Epidermal melanocyte (primary cell): ENCODE measurements at regions not wholly inside any gene's neighbourhood (a gene's known extent, or its start where the extent isn't known, plus 50 kb on each side); places are given as distances from the start of the nearest gene placed in this dataset.
"Not testable (repeated sequence)": the region's sequence is repeated elsewhere in the genome, so short reads cannot be mapped to it uniquely, and the experiment has no call there.

Experiments
- DNase-seq: peaks from one replicate; pipeline ENCODE4 v3.0.0; 2011; ENCODE audit warnings: low spot score; ENCODE audit not compliant: insufficient read length

DNA sequence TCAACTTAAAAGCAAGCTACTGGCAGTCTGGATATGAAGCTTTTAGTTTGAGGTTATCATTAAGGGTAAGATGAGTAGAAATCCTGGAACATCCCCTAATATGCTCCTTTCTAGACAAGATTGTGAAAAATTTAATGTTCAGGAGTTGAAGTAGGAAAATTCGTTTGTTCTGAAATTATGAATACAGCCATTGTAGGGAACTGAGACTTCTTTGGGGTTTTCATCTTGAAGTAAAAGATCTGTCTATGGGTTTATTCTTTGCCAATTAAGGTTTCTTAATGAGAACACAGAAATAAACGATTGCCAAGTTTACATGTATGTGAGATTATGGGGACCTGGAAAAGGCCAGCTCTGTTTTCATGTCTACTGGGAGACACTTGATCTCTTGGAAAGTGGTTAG is 225.6 kb upstream of the MOCS1 start:
- DNase-seq = no peak

DNA sequence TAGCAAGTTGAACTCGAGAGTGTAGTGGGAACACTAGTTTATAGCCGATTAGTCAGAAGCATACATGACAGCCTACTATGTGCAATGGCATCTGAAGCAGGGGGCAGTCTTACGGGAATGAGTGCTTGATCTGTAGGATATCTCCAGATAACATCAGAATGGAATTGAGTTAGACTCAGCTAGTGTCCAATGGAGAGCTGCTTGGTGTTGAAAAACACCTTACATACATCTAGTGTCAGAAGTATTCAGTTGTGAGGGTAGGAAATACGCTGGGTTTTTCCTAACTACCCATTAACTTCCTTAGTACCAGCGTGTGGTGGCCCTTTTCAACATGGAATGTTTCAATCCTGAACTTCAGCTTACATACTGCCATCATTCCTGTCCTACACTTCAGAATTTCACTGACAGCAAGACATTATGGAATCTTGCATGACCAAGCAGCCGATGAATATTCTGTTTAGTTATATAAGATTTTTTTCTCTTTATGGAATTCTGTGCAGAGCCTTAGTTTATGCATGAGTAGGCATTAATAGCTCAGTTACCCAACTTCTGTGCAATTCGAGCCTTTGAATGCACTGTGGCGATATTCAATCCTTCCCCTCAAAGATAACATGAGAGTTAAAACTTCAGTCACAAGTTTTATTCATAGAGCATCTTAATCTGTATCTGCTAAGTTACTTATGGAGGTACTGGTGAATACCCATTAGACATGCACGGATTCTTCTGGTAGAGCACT is 218.6 kb upstream of the MOCS1 start:
- no peak for DNase-seq

DNA sequence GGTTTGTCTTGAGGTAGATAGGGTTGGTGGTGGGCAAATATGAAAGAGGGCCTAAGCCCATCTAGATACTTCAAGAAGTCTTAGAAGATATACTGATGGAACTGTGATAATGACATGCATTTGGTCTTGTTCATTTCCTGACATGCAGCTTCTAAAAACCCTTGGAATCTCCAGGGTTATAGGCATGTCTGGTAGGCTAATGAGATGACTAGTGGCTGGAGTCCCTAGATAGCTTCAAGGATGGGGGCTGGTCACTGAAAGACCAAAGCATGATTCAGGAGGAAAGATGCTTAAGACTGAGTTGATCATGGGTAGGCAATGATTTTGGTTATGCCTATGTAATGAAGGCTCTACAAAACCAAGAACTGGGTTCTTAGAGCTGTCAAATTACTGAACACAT is 217.9 kb upstream of the MOCS1 start:
- DNase-seq = no peak

DNA sequence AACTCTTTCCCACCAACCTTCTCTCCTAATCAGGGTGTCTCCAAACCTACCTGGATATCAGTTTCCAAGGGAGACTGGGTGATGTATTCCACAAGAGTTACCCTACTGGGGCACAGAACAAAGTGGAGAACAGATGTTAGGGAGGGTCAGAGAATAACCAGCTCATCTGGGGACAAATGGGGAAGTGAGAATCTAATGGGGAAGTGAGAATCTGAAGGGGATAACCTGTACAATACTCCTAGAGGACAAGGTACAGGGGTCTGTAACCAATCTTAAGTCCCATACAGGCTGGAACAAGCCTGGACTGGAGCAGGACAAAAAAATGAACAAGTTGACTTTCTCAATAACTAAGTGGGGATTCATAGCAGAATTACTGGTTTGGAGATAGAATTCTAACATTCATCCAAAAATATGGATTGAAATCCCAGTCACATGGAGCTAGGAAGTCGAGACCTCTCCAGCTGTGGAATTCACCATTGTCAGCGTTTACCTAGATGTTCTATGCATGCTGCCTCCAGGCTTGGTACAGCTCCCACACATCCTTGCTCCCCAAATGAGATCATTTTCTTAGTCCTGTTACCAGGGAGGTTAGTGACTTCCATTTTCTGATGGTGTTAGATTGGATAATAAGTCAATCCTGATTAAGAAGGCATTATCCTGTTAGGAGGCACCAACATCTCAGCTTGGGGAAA is 214.8 kb upstream of the MOCS1 start:
- DNase-seq = no peak

DNA sequence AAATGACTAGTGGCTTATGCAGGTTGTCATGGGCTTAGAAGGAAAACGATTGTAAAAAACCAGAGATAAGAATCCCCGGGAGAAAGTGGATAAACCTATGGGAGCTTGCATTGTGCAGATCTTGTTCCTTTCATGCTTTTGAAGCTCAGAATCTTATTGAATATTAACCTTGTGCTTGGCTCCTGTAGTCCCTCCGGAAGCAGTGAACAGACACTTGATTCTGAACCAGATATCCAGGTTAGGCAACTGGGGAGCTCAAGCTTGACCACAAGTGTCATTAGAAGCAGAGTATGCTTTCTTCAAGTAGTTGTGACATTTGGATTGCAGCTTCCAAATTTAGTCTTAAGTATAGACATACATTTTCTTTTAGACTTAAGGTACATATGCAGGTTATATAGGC is 212.6 kb upstream of the MOCS1 start:
- no peak for DNase-seq

DNA sequence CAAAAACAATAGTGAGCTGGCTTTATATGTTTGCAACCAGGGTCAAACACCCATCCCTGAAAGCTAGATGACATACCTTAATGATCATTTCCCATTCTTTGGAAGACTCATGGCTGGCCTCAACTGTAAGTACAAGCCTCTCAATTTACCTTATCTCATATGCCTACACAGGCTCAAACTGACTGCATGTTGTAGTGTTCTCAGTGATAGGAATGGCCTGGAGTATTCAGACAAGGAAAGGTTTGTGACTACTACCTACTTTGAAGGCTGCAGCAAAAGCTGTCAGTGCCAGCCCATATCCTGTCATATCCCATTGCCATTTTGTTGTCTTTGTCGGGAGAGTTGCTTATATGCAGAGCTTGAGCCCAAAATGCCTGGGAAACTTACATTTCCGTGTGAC is 205.2 kb upstream of the MOCS1 start:
- no peak for DNase-seq

DNA sequence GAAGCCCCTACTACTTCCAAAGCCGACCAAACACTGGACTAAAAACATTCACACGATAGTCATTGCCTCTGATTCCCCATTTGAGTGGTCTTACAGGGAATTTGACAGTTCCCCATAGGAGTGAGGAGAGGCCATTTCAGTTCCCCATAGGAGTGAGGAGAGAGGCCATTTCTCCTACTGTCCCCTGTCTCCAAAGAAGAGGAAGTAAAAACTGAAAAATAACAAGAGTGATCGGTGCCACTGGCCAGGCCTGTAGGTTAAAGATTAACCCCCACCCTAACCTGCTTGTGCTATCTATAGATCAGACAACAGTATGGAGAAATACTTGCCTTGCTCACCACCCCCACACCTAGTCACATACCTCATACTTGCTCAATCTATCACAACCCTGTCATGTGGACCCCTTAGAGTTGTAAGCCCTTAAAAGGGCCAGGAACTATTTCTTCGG is 204.0 kb upstream of the MOCS1 start:
- no peak for DNase-seq

DNA sequence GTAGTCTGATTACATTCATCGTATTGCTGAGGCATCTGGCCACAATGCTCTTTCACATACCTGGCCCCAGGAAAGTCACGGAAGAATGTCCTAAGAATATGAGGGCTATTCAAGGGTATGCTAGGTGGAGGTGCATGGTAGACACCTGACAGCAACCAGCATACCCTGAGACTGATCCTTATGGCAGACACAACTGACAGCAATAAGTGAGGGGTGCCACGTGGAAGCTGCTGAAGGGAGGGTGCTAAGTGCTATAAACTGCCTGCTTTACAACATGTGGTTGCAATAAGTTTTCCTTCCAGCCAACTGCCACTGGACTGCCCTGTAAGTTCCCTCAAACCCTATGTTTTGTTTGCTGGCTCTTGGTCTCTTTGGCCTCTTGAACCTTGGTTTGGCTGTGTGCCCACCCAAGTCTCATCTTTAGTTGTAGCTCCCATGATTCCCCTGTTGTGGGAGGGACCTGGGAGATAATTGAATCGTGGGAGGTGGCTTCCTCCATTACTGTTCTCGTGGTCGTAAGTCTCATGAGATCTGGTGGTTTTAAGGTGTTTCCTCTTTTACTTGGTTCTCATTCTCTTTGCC is 201.3 kb upstream of the MOCS1 start:
- no peak for DNase-seq

DNA sequence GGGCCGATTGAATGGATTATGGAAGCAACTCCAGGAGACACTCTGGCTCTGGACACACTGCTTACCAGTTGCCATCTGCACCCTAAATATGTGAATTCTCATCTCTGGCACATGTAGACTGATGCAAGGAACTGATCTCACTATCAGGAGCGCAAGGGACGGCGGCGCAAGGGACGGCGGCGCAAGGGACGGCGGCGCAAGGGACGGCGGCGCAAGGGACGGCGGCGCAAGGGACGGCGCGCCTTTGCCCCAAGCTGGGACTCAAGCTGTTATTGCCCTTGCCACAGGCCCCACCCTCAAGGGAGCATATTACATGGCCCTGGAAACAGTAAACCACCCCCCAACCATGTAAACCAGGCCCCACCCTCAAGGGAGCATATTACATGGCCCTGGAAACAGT is 199.7 kb upstream of the MOCS1 start:
- not testable (repeated sequence) for DNase-seq

DNA sequence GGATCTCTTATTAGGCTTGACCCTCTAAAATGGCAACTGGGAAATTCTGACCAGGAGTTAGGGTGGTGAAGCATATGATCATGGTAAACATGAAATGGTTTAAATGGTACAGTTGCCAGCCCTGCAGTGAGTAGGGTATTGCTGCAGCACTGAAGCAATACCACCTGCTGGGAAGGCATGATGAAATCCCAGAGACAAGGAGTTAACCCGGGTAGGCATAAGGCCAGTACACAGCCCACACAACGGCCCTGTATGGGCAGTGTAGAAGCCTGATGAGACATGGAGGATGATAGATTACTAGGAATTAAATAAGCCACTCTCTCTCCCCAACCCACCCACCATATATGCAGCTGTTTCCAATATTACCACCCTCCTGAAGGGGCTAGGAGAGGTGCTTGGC is 197.4 kb upstream of the MOCS1 start:
- DNase-seq = no peak

DNA sequence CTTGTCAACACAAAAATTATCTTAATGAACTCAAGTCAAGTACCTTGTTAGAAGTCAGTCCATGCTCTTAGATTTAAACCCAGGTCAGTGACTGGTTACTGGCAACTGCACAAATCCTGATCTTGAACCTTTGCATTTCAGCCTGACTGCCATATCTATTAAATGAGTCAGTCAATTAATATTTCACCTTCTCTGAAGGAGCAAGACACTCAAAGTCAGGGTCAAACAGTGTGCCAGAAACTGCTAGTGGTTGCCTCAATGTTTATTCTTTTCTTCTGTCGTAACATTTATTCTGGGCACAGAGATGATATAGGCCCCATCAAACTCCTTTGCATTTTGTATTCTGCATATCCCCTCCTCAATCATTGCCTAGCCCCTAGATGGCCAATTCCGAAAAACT is 193.9 kb upstream of the MOCS1 start:
- no peak for DNase-seq

DNA sequence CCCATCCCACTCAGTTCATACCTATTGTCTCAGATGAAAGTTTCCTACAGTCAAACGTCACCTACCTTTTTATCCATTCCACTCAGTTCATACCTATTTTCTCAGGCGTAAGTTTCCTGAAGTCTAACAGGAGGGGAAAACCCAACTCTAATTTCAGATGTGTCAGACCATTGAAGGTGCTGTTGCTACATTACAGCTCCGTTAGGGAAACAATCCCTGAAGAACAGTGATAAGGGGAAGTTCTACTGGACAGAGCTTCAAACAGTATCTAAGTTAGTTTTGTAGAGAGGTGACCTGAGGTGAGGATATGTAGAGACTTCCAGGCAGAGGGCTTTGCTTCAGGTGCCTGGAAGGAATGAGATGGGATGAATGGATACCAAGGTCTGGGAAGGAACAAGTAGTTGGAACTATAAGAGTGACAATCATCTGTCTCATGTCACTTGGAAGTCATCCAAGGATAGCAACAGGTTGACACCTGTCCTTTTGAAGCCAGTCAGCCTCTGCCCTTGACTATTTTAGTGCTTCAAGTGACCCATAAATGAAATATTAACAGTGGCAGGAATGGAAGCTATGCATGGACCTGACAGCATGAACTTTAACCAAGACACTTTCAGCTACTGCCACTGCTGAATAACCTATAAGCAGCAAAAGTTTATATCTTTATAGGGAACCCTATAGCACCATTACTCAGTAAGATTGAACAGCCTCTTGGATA is 191.6 kb upstream of the MOCS1 start:
- no peak for DNase-seq

DNA sequence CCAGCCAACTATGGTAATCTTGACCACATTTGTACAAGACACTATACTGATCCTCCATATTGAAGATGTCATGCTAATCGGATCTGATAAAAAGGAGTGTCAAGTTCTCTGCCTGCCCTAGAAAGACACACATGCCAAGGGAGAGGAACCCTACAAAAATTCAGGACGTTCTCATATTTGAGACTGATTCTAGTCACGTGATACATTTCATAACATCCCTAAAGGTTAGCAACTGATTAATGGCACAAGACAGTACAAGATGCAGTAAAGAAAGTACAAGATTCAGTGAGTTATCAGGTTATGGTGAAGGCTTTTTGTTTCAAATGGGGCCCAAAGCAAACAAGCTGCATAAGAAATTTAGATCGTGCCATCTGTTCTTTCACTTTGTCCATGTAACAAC is 190.7 kb upstream of the MOCS1 start:
- no peak for DNase-seq

DNA sequence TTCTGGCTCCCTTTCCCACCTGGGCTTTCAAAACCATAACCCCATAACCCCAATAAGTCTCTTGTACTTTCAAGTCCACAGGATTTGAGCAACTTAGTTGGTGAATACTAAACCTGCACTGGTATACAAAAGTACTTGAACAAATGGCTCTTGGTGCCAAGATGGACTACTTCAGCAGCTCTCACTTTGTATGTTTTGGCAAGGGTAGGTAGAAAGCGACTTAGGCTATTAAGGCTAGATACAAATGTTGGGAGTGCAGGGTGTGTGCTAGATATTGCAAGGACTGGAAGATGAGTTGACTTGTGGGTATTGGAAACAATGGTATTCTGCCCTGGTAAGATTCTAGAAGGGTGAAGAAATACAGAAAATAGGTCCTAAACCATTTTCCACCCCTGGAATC is 182.6 kb upstream of the MOCS1 start:
- DNase-seq = no peak

DNA sequence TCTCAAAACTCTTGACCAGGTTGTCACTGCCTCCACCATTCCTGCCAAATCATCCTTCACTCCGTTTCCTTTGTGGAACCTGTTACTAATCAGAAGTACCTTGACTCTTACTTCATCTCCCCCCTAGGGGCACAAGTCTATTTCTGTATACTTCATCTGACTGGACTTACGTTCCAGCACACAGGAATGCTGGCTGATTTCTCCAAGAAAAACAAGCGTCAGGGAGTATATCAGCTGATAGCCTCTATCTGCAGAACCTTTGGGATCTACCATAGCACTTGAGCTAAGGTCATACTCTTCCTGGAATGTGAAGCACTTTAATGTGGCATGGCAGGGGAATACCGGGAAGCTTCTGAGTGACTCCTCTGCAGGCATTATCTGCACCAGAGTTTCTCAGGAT is 178.1 kb upstream of the MOCS1 start:
- no peak for DNase-seq

DNA sequence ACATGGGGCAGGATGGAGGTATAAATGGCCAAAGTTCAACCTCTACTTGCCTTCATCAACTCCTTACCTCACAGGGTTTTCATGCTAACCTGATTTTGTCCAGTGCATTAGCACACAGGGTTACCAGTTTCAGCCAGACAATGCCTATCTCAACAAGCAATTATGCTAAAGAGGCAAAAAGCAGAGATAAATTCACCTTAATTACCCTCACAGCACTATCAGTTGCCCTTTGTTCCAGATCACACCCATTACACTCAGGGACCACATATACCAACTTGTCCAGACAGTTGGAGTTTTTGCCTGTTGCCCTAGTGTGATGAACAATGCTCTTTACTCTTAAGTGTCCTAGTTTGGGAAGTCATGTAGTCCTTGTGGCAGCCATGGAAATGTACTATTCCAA is 174.5 kb upstream of the MOCS1 start:
- DNase-seq = no peak

DNA sequence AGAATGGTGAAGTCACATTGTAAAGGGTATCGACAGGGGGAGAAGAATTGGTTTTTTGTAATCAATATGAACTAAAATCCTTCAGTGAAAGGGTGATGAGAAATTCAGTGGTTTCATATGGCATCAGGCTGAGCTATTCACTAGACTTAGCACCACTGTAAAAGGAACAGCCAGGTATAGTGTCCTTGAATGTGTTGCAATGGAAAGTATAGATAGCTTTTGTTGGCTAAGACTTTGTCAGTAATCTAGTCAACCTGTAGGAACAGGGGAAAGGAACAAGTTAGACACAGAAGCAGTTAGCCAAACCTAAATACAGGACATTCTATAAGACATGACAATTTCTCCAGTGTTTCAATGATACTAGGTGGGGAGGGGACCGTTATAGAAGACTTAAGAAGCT is 172.6 kb upstream of the MOCS1 start:
- no peak for DNase-seq

DNA sequence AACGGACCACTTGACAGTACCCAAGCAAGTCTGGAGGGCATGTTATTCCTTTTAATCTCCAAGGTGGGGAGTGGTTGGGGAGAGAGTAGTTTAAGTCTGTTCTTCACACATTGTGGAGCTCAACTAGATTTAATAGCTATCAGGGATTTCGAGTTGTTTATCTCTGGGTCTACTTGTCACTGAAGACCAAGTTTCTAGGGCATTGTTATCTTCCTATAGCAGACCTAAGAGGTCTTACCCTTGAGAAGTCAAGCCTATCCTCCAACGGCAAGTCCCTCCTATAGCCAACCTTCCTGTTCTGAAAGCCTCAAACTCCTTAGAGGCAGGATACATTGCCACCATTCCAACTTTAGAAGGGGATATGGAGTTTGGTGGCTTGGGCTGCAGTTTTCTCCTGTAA is 164.5 kb upstream of the MOCS1 start:
- no peak for DNase-seq

DNA sequence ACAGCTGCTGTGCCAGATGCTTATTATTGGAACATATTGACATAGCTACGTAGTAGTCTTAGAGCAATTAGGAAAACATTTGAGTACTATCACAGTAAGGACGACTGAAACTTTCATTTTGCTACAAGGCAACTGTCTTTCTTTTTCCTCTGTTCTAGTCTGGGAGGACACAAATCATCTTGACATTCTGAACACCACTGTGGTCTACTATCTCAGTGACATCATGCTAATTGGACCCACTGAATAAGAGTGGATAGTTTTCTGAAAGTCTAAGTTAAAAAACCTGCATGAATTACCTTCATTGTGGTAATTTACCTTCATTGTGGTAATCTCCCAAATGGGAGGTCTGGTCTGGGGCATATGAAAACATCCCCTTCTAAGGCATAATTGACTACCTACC is 163.3 kb upstream of the MOCS1 start:
- no peak for DNase-seq

DNA sequence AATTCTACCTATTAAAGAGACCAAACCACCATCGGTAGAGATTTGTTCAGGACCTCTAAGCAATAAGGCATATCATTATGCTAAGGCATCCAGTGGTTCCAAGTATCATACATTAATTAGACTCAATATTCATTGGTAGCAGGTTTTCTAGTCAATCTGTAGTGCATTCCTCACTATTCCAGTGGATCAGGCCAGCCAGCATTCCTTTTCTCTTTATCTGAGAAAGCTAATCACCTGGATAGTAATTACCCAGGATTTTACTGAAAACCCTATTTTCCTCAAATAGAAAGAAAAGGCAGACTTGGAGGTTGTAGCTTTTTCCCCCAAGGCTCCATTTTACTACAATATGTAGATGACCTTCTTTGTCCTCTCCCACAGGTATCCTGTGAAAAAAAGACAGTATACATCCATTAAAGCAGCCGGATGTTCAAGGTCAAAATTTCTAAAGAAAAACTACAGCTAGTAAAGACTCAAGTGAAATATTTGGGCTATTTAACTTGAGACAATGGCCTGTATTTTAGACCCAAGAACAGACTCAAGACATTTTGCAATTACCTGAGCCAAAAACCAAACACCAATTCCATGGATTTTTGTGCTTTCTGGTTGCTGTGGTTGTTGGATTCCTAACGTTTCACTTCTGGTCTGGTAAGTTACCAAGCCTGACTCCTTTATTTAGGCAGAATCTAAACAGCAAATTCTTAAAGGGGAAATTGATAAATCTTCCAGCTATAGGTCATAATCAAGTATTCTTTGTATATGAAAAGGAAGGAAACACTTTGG is 149.1 kb upstream of the MOCS1 start:
- DNase-seq = no peak

DNA sequence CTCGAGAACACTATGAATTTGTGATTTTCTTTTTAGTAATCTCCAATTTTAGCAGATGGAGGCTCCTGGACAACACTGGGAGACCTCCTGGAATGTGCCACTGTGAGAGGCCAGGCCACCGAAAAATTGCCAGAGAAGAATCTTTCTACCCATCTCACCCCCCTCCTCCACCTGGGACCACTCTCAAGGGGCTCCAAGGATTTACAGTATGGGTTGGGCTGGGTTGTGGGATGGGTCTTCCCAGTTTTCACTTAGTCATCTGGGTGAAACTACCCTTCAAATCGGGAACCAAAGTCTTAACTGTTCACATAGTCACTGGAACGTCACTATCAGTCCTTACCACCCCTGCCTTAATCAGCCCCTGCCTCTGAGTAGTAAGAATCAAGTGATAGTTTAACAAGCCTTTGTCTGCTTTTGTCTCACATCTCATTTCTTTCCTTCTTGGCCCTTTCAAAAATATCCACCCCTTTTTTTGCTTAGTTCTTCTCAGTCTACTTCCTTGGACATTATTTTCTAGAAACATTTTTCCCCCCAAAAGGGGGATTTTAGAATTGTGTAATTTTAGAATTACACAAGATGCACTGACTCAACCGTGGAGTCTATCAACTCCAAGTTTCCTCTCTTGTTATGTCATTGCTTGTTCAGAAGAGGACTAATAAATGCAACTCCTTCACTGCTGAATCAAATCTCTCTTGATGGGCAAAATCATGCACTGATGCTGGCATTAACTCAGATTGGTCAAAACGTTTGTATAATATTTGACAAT is 148.2 kb upstream of the MOCS1 start:
- DNase-seq = no peak
